Body of pancreas (tissue), 4 donors: ENCODE measurements at regions not wholly inside any gene's neighbourhood (a gene's known extent, or its start where the extent isn't known, plus 50 kb on each side); places are given as distances from the start of the nearest gene placed in this dataset.

ENCODE experiments used
- CTCF ChIP-seq, 7 experiments: fragments of 450-650 bp in 4 of 7; fragments of 200-600 bp in 3 of 7; sonication (generic) in 3 of 7; IDR thresholded peaks; one replicate each; pipeline ENCODE4 v1.5.1; 2016 to 2019; ENCODE audit warnings: antibody characterized with exemption in 7 of 7
- POLR2A ChIP-seq, 3 donors: fragments of 450-650 bp; IDR thresholded peaks; one replicate each; pipeline ENCODE4 v1.6.1; 2016; ENCODE audit warnings: antibody characterized with exemption in 3 of 3, mild to moderate bottlenecking in 2 of 3

GRCh38 chr12:82108615-82109014, 249.6 kb downstream of the CCDC59 start:
- TF ChIP-seq CTCF (IDR thresholded peaks at IDR 0.05) (no peak), POLR2A (IDR thresholded peaks at IDR 0.05) (no peak)
